Colonic mucosa (tissue), 4 donors: ENCODE measurements at regions not wholly inside any gene's neighbourhood (a gene's known extent, or its start where the extent isn't known, plus 50 kb on each side); places are given as distances from the start of the nearest gene placed in this dataset.

Experiments
- DNase-seq: peaks from one replicate; pipeline ENCODE4 v3.0.0-alpha.2; 2020
- H3K27ac ChIP-seq: fragments of 200-600 bp; one replicate; pipeline ENCODE4 v1.8.0; 2021
- H3K27me3 ChIP-seq: fragments of 200-600 bp; one replicate; pipeline ENCODE4 v1.8.0; 2021
- H3K36me3 ChIP-seq: fragments of 200-600 bp; one replicate; pipeline ENCODE4 v1.8.0; 2021
- H3K4me1 ChIP-seq: fragments of 200-600 bp; one replicate; pipeline ENCODE4 v1.8.0; 2021; ENCODE audit warnings: mild to moderate bottlenecking
- H3K4me3 ChIP-seq: fragments of 200-600 bp; one replicate; pipeline ENCODE4 v1.8.0; 2021
- H3K9ac ChIP-seq, 2 donors: one replicate each; pipeline ENCODE4 v1.7.0; 2013; ENCODE audit warnings: control low read depth in 2 of 2, low read depth in 2 of 2, low read length in 2 of 2
- H3K9me3 ChIP-seq: fragments of 200-600 bp; one replicate; pipeline ENCODE4 v1.8.0; 2021
- CTCF ChIP-seq: fragments of 200-600 bp; IDR thresholded peaks from one replicate; pipeline ENCODE4 v1.8.0; 2022; ENCODE audit warnings: antibody characterized with exemption, mild to moderate bottlenecking
- intact Hi-C: fragments of 100-400 bp; cut with DNase I; formaldehyde crosslinking; loops from one replicate; pipeline ENCODE4 v1.14.1; 2022
- donor health status: healthy.
- donor health status: DM: no; HTN: no; CAD: no.
- donor health status: DM: no; HTN: no; CAD: no.

DNA sequence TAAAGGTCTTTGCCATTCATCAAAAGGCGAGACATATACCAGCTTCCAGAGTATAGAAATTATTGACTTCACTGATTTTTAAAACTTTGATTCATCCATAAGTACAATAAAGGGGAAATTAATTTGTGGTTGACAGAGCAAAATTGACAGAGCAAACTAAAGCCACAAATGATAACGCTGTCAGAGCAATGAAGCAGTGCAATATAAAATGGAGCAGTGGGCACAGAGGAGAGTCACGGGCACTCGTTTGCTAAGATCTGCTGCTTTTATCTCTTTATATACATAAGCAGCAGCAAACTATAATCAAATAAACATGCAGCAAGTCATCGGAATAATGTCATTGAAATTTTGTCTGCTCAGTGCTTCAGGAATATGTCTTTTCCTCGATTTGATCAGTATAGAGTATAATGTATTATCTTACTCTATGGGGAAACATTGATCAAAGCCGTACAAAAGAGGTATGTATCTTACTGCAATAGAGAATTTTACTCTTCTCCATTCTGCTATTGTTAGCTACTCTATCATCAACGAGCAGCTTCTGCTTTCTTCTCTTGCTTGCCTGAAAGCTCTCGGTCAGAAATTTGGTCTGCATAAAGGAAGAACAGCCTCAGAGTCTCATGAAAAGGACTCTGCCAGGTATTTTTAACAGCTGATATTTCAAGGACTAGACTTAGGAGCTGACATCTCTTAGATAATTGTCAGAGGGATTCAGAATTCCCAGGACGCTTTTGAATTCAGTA lies 546.0 kb upstream of the ARID1B start:
- H3K27ac ChIP-seq, result no peak overlapping the region
- no peaks in the 10 kb centered on the region for H3K36me3 ChIP-seq
- no peak for TF ChIP-seq CTCF
- no peak overlapping the region for H3K9ac ChIP-seq
- DNase-seq, result no peak
- intact Hi-C loops, result no loop called here
- no peaks in the 10 kb centered on the region for H3K27me3 ChIP-seq
- H3K4me1 ChIP-seq, result no peaks in the 10 kb centered on the region
- no peak overlapping the region for H3K4me3 ChIP-seq
- H3K9me3 ChIP-seq, result no peaks in the 10 kb centered on the region

GRCh38 chr6:156219973-156220372 lies 557.2 kb upstream of the ARID1B start:
- Histone ChIP-seq H3K9me3 (no peaks in the 10 kb centered on the region), H3K36me3 (no peaks in the 10 kb centered on the region), H3K9ac (no peak overlapping the region), H3K27me3 (no peaks in the 10 kb centered on the region), H3K4me1 (no peaks in the 10 kb centered on the region), H3K4me3 (no peak overlapping the region), H3K27ac (no peak overlapping the region)
- no peak for DNase-seq
- intact Hi-C loops, result no loop called here
- TF ChIP-seq CTCF, result no peak

- Histone ChIP-seq H3K9me3 (no peaks in the 10 kb centered on the region), H3K9ac (no peak overlapping the region), H3K27me3 (no peaks in the 10 kb centered on the region), H3K36me3 (no peaks in the 10 kb centered on the region), H3K4me3 (no peak overlapping the region), H3K4me1 (no peaks in the 10 kb centered on the region), H3K27ac (no peak overlapping the region)
- TF ChIP-seq CTCF, result no peak
- intact Hi-C loops, result no loop called here
- no peak for DNase-seq
Measured at GRCh38 chr6:156205678-156206077, 571.5 kb upstream of the ARID1B start.

DNA sequence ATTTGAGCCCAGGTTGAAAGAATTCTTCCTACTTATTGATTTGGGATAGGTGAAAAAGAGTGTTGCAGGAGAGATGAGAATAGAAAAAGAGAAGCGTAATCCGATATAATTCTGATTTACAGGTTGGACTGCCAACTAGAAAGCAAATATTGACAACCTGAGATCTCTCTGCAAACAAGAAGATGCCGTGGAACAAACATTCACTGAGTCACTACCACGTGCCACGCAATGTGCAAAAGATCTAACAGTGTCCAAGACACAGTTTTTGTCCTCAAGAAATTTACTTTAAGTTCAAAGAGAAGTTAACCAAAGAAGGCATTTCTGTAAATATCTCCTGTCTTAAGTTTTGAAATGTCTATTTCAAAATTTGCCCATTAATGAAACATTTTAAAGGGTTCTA lies 578.0 kb upstream of the ARID1B start:
- H3K27ac ChIP-seq, result no peak overlapping the region
- intact Hi-C loops, result no loop called here
- TF ChIP-seq CTCF, result no peak

GRCh38 chr6:156197513-156197912 lies 579.7 kb upstream of the ARID1B start:
- Histone ChIP-seq H3K27ac (no peak overlapping the region), H3K27me3 (no peaks in the 10 kb centered on the region), H3K4me1 (no peaks in the 10 kb centered on the region), H3K4me3 (no peak overlapping the region), H3K9me3 (no peaks in the 10 kb centered on the region), H3K9ac (no peak overlapping the region), H3K36me3 (no peaks in the 10 kb centered on the region)
- TF ChIP-seq CTCF, result no peak
- no peak for DNase-seq
- intact Hi-C loops, result no loop called here

More for the DNA sequence above, 578.0 kb upstream of the ARID1B start:
- no peak overlapping the region for H3K9ac ChIP-seq
- H3K27me3 ChIP-seq, result no peaks in the 10 kb centered on the region
- no peak for DNase-seq
- no peak overlapping the region for H3K4me3 ChIP-seq
- no peaks in the 10 kb centered on the region for H3K9me3 ChIP-seq
- no peaks in the 10 kb centered on the region for H3K4me1 ChIP-seq
- no peaks in the 10 kb centered on the region for H3K36me3 ChIP-seq
